ENCODE measurements at regions not wholly inside any gene's neighbourhood (a gene's known extent, or its start where the extent isn't known, plus 50 kb on each side); places are given as distances from the start of the nearest gene placed in this dataset.

GRCh38 chr2:220670511-220670910 lies 901.6 kb downstream of the EPHA4 start:
- no peak for DNase-seq

DNA sequence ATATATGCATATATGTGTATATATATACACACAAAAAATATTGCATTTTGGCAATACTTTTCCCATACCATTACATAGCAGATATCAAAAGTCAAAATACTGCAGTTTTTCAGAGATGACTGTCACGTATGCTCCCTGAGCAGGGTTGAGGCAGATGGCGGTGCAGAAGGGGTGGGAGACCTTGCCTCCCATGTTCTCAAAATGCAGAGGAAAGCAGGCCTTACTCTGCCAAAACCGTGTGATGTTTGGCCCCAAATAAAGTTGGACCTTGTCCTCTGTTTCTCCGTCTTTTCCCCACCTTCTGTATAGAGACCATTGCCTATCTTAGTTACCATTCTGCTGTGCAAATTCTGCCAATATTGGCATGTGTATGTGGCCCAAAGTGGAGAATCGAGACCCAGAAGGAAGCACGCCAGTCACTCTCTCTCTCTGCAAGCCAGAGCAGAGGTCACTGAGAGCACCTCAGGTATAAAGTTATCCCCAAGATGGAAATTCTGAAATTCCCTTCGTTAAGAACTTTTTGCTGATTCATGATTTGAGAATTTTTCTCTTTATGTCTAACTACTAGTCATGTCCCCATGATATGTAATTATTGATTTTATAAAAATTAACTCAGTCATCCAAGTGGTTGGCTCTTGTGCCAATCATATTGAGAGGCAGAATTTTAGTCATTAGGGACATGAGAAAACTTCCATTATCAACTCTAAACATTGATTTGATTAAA lies 898.8 kb downstream of the EPHA4 start:
- no peak for DNase-seq

- DNase-seq = no peak
Observed at GRCh38 chr2:220674033-220674432, 898.1 kb downstream of the EPHA4 start.

DNA sequence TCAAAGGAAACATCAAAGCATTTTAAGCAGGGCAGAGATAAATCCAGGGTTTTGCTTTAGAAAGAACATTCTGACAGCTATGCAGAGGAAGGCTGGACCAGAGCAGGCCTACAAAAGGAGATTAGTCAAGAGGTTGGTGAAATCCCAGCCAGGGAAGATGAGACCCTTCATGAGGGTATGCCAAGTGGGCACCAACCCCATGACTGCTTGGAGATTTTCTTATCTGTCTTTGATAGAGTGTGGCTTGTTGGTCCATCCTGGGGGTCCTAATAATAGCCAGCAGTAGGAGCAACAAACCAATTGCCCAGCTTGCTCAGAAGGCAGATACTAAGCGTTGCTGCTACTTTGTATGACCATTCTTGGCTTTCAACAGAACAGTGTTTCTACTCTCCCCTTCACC lies 895.4 kb downstream of the EPHA4 start:
- DNase-seq = no peak

GRCh38 chr2:220678943-220679342 lies 893.2 kb downstream of the EPHA4 start:
- DNase-seq = no peak

DNA sequence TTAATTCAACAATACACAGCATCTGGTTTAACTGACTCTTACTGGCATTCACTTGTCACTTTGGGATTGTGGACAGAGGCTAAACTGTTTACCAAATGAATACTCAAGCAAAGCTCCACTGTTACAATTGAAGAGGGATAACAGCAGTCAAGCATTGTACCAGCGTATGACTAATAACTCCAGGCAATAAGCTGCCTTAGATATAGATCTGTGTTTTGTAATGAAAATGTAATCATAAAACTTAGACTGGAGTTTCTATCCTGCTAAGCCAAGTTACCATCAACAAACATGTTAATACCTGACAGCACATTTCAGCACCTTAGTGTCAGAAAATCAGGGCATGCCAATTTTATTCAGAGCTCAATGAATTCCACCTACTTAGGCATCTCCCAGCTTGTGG lies 889.5 kb downstream of the EPHA4 start:
- DNase-seq = no peak

GRCh38 chr2:220684099-220684498 lies 888.0 kb downstream of the EPHA4 start:
- DNase-seq = no peak

GRCh38 chr2:220687231-220687843 lies 884.8 kb downstream of the EPHA4 start:
- peak; percentile 70 for DNase-seq

GRCh38 chr2:220695397-220696279 lies 876.5 kb downstream of the EPHA4 start:
- no peak for DNase-seq

- no peak for DNase-seq
Observed at GRCh38 chr2:220696280-220696669, 875.8 kb downstream of the EPHA4 start.

- DNase-seq = no peak
Observed at GRCh38 chr2:220697011-220697410, 875.1 kb downstream of the EPHA4 start.

DNA sequence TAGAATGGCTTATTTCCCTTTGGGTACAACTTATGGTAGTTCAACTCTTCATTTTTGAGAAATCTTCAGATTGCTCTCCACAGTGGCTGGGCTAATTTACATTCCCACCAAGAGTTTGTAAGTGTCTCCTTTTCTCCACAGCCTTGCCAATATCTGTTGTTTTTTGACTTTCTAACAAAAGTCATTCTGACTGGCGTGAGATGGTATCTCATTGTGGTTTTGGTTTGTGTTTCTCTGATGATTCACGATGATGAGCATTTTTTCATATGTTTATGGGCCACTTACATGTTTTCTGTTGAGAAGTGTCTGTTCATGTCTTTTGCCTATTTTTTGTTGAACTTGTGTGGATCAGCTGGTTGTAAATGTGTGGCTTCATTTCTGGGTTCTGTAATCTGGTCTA lies 871.0 kb downstream of the EPHA4 start:
- DNase-seq = no peak

DNA sequence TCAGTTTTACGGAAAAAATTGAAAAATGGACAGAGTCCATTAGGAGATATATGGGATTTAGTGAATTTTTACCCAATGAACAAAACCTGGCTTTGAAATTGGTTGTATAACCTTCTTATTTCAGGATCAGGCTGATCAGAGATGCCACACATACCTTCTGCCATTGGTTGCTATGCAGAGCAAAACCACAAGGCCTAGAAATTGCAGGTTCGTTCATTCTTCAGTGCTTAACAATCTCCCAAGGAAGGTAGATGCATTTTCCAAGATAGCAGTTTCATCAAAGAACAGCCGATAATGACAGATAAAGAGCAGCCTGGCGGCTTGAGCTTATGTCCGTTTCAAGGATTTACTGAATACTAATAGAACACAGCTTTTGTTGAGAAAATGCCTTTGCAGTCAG lies 868.8 kb downstream of the EPHA4 start:
- no peak for DNase-seq

DNA sequence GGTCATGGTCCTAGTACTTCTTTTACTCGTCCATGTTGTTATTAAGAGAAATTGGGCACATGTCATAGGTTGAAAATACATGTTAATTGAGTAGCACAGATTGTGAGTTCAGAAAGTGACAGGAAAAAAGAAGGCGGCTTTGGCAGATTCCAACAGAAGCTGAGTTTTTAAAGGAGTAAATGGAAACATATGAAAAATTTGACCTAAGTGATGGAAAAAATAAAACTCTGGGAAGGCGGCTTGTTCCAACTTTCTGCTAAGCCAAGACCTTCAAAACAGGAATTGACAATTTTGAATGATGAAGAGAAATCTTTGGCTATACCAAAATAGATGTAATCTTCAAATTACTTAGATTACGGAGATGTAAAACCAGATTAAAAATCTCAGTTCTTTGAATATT lies 868.0 kb downstream of the EPHA4 start:
- no peak for DNase-seq

DNA sequence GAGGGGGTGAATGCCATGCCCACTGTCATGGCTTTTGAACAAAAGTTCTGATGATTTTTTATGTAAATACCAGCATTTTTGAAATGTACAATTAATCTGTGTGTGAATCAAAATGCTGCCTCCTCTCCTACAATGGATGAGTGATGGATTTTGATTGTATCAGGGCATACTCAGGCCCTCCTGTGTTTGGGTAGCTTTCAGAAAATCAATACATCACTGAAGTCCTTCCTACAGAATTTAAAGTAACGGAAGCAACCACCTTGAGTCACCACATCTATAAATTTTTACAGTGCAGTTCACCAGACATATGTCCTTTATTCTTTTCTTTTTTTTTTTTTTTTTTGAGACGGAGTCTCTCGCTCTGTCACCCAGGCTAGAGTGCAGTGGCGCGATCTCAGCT lies 867.3 kb downstream of the EPHA4 start:
- DNase-seq = no peak

- no peak for DNase-seq
Observed at GRCh38 chr2:220705678-220706077, 866.4 kb downstream of the EPHA4 start.

DNA sequence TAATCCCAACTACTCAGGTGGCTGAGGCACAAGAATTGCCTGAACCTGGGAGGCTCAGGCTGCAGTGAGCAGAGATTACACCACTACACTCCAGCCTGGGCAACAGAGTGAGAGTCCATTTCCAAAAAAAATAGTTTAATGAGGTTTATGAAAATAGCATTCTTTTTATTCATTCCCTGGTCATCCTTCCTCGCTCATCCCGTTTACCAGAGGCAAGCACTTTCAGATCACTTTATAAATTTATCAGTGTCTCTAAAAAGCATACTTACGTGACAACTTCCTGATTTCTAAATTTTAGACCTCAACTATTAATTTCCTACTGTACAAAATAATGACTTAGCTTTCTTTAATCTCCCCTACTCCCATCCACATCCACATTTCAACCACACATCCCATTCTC lies 864.8 kb downstream of the EPHA4 start:
- no peak for DNase-seq

DNA sequence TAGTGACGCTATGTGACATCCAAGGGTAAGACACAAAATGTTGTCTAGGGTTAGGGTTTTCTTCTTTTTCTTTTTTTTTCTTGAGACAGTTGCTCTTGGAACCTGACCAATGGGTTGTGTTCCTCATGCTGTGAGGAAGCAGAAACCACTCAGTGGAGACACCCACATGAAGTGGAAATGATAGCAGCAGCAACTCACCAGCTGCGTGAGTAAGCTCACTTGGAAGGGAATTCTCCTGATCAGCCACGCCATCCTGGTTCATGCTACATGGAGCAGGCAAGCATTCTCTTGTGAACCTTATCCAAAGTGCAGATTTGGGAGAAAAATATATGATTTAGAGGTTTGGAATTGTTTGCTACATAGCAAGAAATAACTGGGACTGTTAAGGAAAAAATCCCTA lies 863.7 kb downstream of the EPHA4 start:
- DNase-seq = no peak

- DNase-seq = no peak
Observed at GRCh38 chr2:220717283-220717682, 854.8 kb downstream of the EPHA4 start.

- DNase-seq = no peak
Observed at GRCh38 chr2:220736778-220737177, 835.3 kb downstream of the EPHA4 start.

DNA sequence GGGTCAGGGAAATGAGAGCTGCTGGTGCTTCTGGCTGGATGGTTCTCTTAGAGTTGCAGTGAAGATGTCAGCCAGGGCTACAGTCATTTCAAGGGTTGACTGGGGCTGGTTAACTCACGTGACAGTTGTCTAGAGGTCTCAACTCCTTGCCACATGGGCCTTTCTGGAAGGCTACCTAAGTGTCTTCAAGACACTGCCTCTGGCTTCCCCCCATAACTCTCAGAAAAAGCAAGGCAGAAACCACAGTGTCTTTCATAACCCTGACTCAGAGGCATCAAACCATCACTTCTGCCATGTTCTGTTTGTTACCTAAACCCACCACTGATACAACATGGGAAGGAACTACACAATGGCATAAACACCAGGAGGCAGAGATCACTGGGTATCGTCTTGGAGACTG lies 828.9 kb downstream of the EPHA4 start:
- no peak for DNase-seq

DNA sequence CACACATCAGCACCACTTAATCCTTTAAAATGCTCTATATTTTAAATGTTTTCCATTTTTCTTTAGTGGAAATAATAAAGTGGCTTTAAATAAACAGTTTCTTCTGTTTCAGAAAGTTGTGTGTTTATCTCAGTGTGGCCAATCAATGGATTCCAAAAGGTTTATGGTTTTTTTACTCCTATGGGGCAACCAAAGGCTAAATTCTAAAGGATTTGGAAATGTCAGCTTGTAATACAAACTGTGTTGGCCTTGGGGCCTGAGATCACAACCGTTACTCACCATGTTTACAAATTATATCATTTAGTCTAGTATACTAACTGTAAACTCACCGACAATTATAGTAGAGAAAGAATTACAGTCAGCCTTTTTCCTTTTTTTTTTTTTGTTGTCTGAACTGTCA lies 827.2 kb downstream of the EPHA4 start:
- DNase-seq = no peak

GRCh38 chr2:220745682-220746081 lies 826.4 kb downstream of the EPHA4 start:
- no peak for DNase-seq

GRCh38 chr2:220747736-220748135 lies 824.4 kb downstream of the EPHA4 start:
- no peak for DNase-seq

All from activated gamma-delta T cell treated with Interleukin-2 at 50 U/mL for 16 hours (primary cell).